ENCODE measurements at regions not wholly inside any gene's neighbourhood (a gene's known extent, or its start where the extent isn't known, plus 50 kb on each side); places are given as distances from the start of the nearest gene placed in this dataset.

DNA sequence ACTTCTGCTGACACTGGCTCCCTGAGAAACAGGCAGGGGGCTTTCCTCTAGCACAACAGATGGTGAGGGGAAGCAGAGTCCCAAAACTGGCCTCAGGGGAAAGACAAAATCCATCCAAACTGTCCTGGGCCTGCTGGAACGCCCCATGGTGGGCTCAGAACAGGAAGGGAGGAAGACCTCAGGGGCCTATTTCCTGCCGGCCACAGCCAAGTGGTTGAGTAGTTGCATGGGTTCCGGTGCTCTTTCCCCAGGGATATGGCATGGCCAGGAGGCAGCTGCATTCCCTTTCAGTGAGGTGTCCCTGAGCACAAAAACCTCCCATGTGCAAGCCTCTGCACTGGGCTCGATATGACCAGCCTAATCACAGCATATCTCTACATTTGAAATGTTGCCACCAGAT lies 303.0 kb upstream of the IRX5 start:
- no peak for DNase-seq (ENCODE audit: low read depth, low spot score)
- H3K4me3 Mint-ChIP-seq, result no peak overlapping the region
- H3K27ac Mint-ChIP-seq (ENCODE audit: unreplicated experiment), result no peak overlapping the region
- H3K36me3 Mint-ChIP-seq (ENCODE audit: low read depth), result no peaks in the 10 kb centered on the region
- peaks cover 48% of the 10 kb centered on the region for H3K27me3 Mint-ChIP-seq (ENCODE audit: low read depth)
- peaks cover 14% of the 10 kb centered on the region for H3K4me1 Mint-ChIP-seq
- TF ChIP-seq, protein P1, sequence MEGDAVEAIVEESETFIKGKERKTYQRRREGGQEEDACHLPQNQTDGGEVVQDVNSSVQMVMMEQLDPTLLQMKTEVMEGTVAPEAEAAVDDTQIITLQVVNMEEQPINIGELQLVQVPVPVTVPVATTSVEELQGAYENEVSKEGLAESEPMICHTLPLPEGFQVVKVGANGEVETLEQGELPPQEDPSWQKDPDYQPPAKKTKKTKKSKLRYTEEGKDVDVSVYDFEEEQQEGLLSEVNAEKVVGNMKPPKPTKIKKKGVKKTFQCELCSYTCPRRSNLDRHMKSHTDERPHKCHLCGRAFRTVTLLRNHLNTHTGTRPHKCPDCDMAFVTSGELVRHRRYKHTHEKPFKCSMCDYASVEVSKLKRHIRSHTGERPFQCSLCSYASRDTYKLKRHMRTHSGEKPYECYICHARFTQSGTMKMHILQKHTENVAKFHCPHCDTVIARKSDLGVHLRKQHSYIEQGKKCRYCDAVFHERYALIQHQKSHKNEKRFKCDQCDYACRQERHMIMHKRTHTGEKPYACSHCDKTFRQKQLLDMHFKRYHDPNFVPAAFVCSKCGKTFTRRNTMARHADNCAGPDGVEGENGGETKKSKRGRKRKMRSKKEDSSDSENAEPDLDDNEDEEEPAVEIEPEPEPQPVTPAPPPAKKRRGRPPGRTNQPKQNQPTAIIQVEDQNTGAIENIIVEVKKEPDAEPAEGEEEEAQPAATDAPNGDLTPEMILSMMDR (conservative IDR thresholded peaks at IDR 0.05), result no peak
- no peaks in the 10 kb centered on the region for H3K9me3 Mint-ChIP-seq

DNA sequence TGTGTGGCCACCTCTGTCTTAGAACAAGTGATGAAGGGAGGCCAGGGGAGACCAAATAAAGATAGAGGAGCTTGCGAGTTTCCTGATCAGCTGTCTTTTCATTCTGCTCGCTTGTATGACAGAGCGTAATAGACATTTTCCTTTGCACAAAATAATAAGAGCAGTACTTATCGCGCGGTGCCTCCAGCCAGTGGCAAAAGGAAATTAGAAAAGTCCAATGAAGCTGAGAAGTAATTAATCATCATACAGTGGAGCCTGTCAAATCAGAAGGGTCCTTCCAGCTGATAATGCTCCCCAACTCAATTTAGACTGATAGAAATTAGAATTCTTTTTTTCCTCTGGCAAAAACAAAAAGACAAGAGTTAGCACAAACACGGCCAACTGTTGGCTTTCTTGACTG lies 307.0 kb upstream of the IRX5 start:
- Mint-ChIP-seq H3K36me3 (ENCODE audit: low read depth) (no peaks in the 10 kb centered on the region), H3K27me3 (ENCODE audit: low read depth) (peaks cover 34% of the 10 kb centered on the region), H3K9me3 (peaks cover 2% of the 10 kb centered on the region), H3K27ac (ENCODE audit: unreplicated experiment) (no peak overlapping the region), H3K4me1 (no peaks in the 10 kb centered on the region), H3K4me3 (no peak overlapping the region)
- TF ChIP-seq, protein P1 (conservative IDR thresholded peaks at IDR 0.05), result no peak
- DNase-seq (ENCODE audit: low read depth, low spot score), result no peak

DNA sequence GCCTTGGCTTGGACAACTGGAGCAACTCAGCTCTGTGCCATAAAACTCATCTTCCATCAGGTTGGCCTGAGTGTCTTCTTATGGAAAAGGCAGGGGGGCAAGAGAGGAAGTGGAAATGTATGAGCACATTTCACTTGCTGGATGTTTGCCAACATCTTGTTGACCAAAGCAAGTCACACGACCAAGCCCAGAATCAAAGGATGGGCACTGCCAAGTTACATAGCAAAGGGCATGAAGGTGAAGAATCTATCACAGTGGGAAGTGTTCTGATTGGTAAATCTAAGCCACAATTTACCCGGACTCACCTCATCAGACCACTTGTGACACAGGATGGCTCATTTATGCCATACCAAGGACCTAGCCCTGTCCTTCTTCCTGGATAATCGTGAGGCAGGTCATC lies 310.5 kb upstream of the IRX5 start:
- peaks cover 51% of the 10 kb centered on the region for H3K27me3 Mint-ChIP-seq (ENCODE audit: low read depth)
- H3K9me3 Mint-ChIP-seq, result peaks cover 2% of the 10 kb centered on the region
- H3K36me3 Mint-ChIP-seq (ENCODE audit: low read depth), result no peaks in the 10 kb centered on the region
- TF ChIP-seq, protein P1 (conservative IDR thresholded peaks at IDR 0.05), result no peak
- H3K4me1 Mint-ChIP-seq, result peaks cover 15% of the 10 kb centered on the region
- no peak overlapping the region for H3K4me3 Mint-ChIP-seq
- no peak for DNase-seq (ENCODE audit: low read depth, low spot score)
- H3K27ac Mint-ChIP-seq (ENCODE audit: unreplicated experiment), result no peak overlapping the region

DNA sequence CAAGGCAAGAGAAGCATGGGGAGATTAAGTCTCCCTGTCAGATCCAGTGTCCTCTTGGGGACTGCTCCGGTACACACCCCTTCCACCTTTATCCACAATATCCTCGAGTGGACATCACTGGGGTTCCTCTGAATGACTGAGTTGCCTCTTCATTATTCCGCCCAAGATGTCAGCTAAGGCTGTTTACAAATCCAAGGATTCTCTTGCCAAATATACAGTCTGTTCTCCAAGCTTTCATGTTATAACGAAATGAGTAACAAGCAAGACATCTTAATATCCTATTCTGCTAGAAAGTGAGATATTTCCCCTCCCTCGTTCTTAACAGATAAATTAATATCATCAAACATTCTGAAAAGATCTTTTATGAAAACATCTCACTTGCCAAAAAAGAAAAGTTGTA lies 314.1 kb upstream of the IRX5 start:
- TF ChIP-seq, protein P1 (conservative IDR thresholded peaks at IDR 0.05), result no peak
- H3K36me3 Mint-ChIP-seq (ENCODE audit: low read depth), result no peaks in the 10 kb centered on the region
- peaks cover 36% of the 10 kb centered on the region for H3K27me3 Mint-ChIP-seq (ENCODE audit: low read depth)
- H3K4me1 Mint-ChIP-seq, result peaks cover 15% of the 10 kb centered on the region
- DNase-seq (ENCODE audit: low read depth, low spot score), result no peak
- H3K4me3 Mint-ChIP-seq, result no peak overlapping the region
- H3K27ac Mint-ChIP-seq (ENCODE audit: unreplicated experiment), result no peak overlapping the region
- H3K9me3 Mint-ChIP-seq, result peaks cover 2% of the 10 kb centered on the region

DNA sequence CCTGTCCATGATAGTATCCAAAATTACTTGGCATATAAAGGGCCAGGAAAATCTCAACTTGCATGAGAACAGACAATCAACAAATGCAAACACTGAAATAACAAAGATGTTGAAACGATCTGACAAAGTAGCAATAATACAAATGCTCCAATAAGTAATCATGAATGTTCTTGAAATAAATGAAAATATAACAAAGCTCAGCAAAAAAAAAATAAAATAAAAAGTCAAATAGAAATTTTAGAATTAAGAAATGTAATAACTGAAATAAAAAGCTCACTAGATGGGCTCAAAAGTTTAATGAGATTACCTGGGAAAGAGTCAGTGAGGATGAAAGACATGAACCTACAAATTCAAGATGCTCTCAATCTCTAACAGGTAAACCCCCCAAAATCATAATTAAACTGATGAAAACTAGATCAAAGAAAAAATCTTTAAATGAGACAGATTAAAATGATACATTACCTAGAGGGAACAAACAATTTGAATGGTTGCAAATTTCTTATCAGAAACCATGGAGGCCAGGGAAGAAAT lies 319.0 kb upstream of the IRX3 start:
- H3K9me3 Mint-ChIP-seq, result peaks cover 12% of the 10 kb centered on the region
- TF ChIP-seq, protein P1 (conservative IDR thresholded peaks at IDR 0.05), result no peak
- DNase-seq (ENCODE audit: low read depth, low spot score), result no peak
- peaks cover 4% of the 10 kb centered on the region for H3K27me3 Mint-ChIP-seq (ENCODE audit: low read depth)
- no peak overlapping the region for H3K4me3 Mint-ChIP-seq
- H3K36me3 Mint-ChIP-seq (ENCODE audit: low read depth), result peaks cover 8% of the 10 kb centered on the region
- no peak overlapping the region for H3K27ac Mint-ChIP-seq (ENCODE audit: unreplicated experiment)
- no peaks in the 10 kb centered on the region for H3K4me1 Mint-ChIP-seq

DNA sequence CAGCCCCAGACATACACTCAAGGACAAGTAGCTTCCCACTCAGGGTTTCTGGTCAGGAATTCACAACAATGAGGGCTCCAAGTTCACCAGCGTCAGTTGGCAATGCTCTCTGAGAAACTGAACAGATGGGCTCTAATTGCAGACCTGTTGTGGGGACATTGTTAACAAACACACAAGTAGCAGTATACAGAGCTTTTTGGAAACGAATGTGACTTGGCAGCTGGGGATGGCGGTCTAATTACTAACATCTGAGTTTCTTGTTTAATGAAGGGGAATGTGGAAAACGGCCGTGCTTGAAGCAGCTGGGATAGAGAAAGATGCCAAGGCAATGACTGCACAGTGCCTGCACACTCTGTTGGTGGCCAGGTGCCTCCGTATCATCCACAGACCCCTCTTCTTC lies 316.1 kb upstream of the IRX3 start:
- Mint-ChIP-seq H3K27me3 (ENCODE audit: low read depth) (no peaks in the 10 kb centered on the region), H3K9me3 (peaks cover 12% of the 10 kb centered on the region), H3K4me1 (no peaks in the 10 kb centered on the region), H3K36me3 (ENCODE audit: low read depth) (peaks cover 4% of the 10 kb centered on the region), H3K4me3 (no peak overlapping the region), H3K27ac (ENCODE audit: unreplicated experiment) (no peak overlapping the region)
- TF ChIP-seq, protein P1 (conservative IDR thresholded peaks at IDR 0.05), result no peak
- no peak for DNase-seq (ENCODE audit: low read depth, low spot score)

All from neural crest cell (in vitro differentiated cells).